ENCODE measurements at regions not wholly inside any gene's neighbourhood (a gene's known extent, or its start where the extent isn't known, plus 50 kb on each side); places are given as distances from the start of the nearest gene placed in this dataset.

DNA sequence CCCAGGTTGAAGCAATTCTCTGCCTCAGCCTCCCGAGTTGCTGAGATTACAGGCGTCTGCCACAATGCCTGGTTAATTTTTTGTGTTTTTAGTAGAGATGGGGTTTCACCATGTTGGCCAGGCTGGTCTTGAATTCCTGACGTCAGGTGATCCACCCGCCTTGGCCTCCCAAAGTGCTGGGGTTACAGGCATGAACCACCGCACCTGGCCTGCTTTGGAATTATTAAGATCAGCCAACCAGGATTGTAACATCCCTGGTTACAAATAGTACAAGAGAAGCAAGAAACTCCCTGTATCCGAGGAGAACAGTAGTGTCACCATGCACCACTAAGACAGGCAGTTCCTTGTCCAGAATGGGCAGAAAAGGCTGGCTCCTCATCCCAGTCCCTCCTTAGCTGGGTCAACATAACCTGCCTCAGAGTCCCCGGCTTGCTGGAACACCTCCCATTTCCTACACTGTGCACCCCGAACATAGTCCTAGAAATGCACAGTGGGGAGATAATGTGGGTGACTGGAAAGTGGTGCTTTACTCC is 77.2 kb upstream of the INCENP start:
- TF ChIP-seq, protein P1, sequence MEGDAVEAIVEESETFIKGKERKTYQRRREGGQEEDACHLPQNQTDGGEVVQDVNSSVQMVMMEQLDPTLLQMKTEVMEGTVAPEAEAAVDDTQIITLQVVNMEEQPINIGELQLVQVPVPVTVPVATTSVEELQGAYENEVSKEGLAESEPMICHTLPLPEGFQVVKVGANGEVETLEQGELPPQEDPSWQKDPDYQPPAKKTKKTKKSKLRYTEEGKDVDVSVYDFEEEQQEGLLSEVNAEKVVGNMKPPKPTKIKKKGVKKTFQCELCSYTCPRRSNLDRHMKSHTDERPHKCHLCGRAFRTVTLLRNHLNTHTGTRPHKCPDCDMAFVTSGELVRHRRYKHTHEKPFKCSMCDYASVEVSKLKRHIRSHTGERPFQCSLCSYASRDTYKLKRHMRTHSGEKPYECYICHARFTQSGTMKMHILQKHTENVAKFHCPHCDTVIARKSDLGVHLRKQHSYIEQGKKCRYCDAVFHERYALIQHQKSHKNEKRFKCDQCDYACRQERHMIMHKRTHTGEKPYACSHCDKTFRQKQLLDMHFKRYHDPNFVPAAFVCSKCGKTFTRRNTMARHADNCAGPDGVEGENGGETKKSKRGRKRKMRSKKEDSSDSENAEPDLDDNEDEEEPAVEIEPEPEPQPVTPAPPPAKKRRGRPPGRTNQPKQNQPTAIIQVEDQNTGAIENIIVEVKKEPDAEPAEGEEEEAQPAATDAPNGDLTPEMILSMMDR (IDR thresholded peaks at IDR 0.05), result no peak
- no peak for TF ChIP-seq POLR2A (IDR thresholded peaks at IDR 0.05)

Measured in body of pancreas (tissue), 4 donors.